Endodermal cell (in vitro differentiated cells): ENCODE measurements at regions not wholly inside any gene's neighbourhood (a gene's known extent, or its start where the extent isn't known, plus 50 kb on each side); places are given as distances from the start of the nearest gene placed in this dataset.

Experiments used
- DNase-seq: peaks from one replicate; pipeline ENCODE4 v3.0.0-alpha.2; 2017
- H3K27ac ChIP-seq: 2 replicates; pipeline ENCODE4 v1.5.1; 2013; ENCODE audit warnings: mild to moderate bottlenecking, low read depth, low read length, moderate library complexity
- H3K27me3 ChIP-seq: 2 replicates; pipeline ENCODE4 v1.6.1; 2013; ENCODE audit warnings: mild to moderate bottlenecking, low read length, moderate library complexity; ENCODE audit not compliant: insufficient read depth, control insufficient read depth, poor library complexity, severe bottlenecking
- H3K36me3 ChIP-seq: 2 replicates; pipeline ENCODE4 v1.7.0; 2013; ENCODE audit warnings: mild to moderate bottlenecking, low read length, moderate library complexity; ENCODE audit not compliant: control insufficient read depth, insufficient read depth
- H3K4me1 ChIP-seq: one replicate; pipeline ENCODE4 v1.7.0; 2013; ENCODE audit warnings: low read length; ENCODE audit not compliant: control insufficient read depth, insufficient read depth
- H3K4me3 ChIP-seq: 2 replicates; pipeline ENCODE4 v1.5.1; 2013; ENCODE audit warnings: mild to moderate bottlenecking, low read length, moderate library complexity
- H3K9ac ChIP-seq: 2 replicates; pipeline ENCODE4 v1.6.1; 2013; ENCODE audit warnings: mild to moderate bottlenecking, low read length, moderate library complexity; ENCODE audit not compliant: poor library complexity, severe bottlenecking; ENCODE audit errors: extremely low read depth
- H3K9me3 ChIP-seq: 2 replicates; pipeline ENCODE4 v1.6.1; 2013; ENCODE audit warnings: mild to moderate bottlenecking, low read length, moderate library complexity; ENCODE audit not compliant: control insufficient read depth
- H3K27ac Mint-ChIP-seq: 2 replicates; pipeline ENCODE4 v1.8.0; 2020; ENCODE audit warnings: mixed read lengths
- H3K27me3 Mint-ChIP-seq: 2 replicates; pipeline ENCODE4 v1.8.0; 2021; ENCODE audit warnings: mild to moderate bottlenecking, mixed read lengths; ENCODE audit not compliant: insufficient read depth
- H3K36me3 Mint-ChIP-seq: 2 replicates; pipeline ENCODE4 v1.8.0; 2020; ENCODE audit warnings: low read depth, mixed read lengths
- H3K4me1 Mint-ChIP-seq: 2 replicates; pipeline ENCODE4 v1.8.0; 2020; ENCODE audit warnings: mixed read lengths
- H3K4me3 Mint-ChIP-seq: 2 replicates; pipeline ENCODE4 v1.8.0; 2020; ENCODE audit warnings: mild to moderate bottlenecking, moderate library complexity, mixed read lengths
- H3K9me3 Mint-ChIP-seq: 2 replicates; pipeline ENCODE4 v1.8.0; 2020; ENCODE audit warnings: mild to moderate bottlenecking, mixed read lengths
- WGBS, 2 experiments: methylation state at CpG; one replicate each; pipeline versions ENCODE4 v1.1.5 to v1.1.7; 2013; ENCODE audit warnings: missing lambda C conversion rate in 2 of 2, mixed read lengths in 1 of 2; ENCODE audit not compliant: insufficient coverage in 1 of 2, insufficient read length in 1 of 2; 5-methylcytosine and 5-hydroxymethylcytosine counted together
- TF ChIP-seq, protein P1 (sequence below): fragments of 200-600 bp; sonication (generic); conservative IDR thresholded peaks from 2 replicates; pipeline ENCODE4 v1.5.0; 2021; ENCODE audit warnings: antibody characterized with exemption, mild to moderate bottlenecking

DNA sequence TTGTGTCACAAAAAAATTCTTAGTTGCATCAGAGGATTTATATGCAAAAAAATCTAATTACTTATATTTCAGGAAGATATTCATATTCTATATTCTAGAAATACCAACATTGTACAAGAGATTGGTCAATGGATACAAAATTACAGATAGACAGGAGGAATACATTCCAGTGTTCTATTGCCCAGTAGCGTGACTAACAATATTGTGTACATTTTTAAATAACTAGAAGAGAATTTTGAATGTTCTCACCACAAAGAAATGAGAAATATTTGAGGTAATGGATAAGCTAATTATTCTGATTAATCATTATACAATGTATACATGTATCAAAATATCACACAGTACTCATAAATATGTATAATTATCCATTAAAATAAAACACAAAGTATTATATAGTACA, 253.3 kb downstream of the IPMK start:
- no peaks in the 10 kb centered on the region for H3K27me3 ChIP-seq
- no peaks in the 10 kb centered on the region for H3K4me1 Mint-ChIP-seq
- no peak for DNase-seq
- no peak overlapping the region for H3K27ac ChIP-seq
- H3K4me3 Mint-ChIP-seq: no peak overlapping the region
- H3K36me3 ChIP-seq: no peaks in the 10 kb centered on the region
- H3K9ac ChIP-seq: no peak overlapping the region
- no peak overlapping the region for H3K4me3 ChIP-seq
- TF ChIP-seq, protein P1, sequence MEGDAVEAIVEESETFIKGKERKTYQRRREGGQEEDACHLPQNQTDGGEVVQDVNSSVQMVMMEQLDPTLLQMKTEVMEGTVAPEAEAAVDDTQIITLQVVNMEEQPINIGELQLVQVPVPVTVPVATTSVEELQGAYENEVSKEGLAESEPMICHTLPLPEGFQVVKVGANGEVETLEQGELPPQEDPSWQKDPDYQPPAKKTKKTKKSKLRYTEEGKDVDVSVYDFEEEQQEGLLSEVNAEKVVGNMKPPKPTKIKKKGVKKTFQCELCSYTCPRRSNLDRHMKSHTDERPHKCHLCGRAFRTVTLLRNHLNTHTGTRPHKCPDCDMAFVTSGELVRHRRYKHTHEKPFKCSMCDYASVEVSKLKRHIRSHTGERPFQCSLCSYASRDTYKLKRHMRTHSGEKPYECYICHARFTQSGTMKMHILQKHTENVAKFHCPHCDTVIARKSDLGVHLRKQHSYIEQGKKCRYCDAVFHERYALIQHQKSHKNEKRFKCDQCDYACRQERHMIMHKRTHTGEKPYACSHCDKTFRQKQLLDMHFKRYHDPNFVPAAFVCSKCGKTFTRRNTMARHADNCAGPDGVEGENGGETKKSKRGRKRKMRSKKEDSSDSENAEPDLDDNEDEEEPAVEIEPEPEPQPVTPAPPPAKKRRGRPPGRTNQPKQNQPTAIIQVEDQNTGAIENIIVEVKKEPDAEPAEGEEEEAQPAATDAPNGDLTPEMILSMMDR: no peak
- no peaks in the 10 kb centered on the region for H3K4me1 ChIP-seq
- H3K27ac Mint-ChIP-seq: no peak overlapping the region
- no peaks in the 10 kb centered on the region for H3K36me3 Mint-ChIP-seq
- H3K27me3 Mint-ChIP-seq: no peaks in the 10 kb centered on the region
- H3K9me3 ChIP-seq: peaks cover 2% of the 10 kb centered on the region
- WGBS, 2 experiments: no CpG with 5 or more reads among the region's 1 CpG
- H3K9me3 Mint-ChIP-seq: peaks cover 5% of the 10 kb centered on the region

DNA sequence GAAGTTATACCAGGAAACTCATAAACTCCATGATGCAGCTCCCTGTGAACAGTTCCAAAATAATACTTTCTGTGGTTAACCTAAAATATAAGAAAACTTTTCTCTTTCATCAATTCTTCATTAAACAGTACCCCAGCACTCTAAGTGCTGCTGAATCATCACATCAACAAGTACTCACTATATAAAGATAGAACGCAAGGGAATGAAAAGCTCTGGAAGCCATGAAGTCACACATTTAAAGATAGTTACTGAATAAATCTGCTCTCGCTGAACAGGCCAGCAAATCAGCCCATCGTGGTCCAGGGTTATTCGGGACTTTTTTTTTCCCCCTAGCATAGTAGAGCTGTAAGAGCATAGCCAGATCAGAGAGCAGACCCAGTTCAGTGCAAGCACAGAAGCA, 254.3 kb downstream of the IPMK start:
- no peak overlapping the region for H3K9ac ChIP-seq
- H3K36me3 Mint-ChIP-seq: no peaks in the 10 kb centered on the region

DNA sequence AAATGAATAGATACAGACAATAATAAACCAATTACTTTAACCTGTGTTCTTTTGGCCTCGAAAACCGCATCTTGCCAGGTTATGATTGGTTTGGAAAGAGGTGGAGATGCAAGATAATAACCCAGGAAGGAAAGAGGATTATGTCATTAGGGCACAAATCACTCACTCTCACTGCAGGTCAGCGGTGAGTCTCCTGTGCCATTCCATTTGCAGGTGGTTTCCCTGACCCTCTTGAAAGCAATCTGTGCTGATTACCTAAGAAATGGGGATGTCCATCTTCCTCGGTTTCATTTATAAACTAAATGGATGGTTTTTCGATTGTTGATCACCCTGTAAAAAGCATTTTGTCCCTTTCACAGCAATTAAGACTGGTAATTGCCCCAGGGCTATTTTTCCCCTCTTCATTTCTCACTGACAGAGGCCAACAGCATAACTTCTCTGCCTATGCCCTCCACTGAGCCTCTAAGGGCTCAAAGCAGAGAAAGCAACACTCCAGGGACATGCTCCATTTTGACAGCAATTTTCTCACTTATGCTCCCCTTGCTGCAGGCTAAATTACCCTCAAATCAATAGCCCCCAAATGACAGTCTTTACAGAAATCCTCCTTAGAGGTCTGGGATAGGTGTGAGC, 257.5 kb downstream of the IPMK start:
- Histone ChIP-seq H3K36me3 (no peaks in the 10 kb centered on the region), H3K9ac (no peak overlapping the region), H3K4me3 (no peak overlapping the region), H3K27me3 (no peaks in the 10 kb centered on the region), H3K27ac (no peak overlapping the region), H3K9me3 (no peaks in the 10 kb centered on the region), H3K4me1 (no peaks in the 10 kb centered on the region)
- Mint-ChIP-seq H3K4me1 (no peaks in the 10 kb centered on the region), H3K27me3 (no peaks in the 10 kb centered on the region), H3K27ac (no peak overlapping the region), H3K36me3 (no peaks in the 10 kb centered on the region), H3K9me3 (no peaks in the 10 kb centered on the region), H3K4me3 (no peak overlapping the region)
- 82 to 89% methylated on average over 3 to 5 of the region's 5 CpGs for WGBS, 2 experiments
- TF ChIP-seq, protein P1: no peak
- no peak for DNase-seq

More for the DNA sequence above, 254.3 kb downstream of the IPMK start:
- Mint-ChIP-seq H3K4me1 (no peaks in the 10 kb centered on the region), H3K27ac (no peak overlapping the region), H3K9me3 (peaks cover 4% of the 10 kb centered on the region), H3K27me3 (no peaks in the 10 kb centered on the region), H3K4me3 (no peak overlapping the region)
- Histone ChIP-seq H3K27ac (no peak overlapping the region), H3K27me3 (no peaks in the 10 kb centered on the region), H3K4me3 (no peak overlapping the region), H3K4me1 (no peaks in the 10 kb centered on the region), H3K36me3 (no peaks in the 10 kb centered on the region), H3K9me3 (no peaks in the 10 kb centered on the region)
- DNase-seq: no peak
- TF ChIP-seq, protein P1: no peak
- 93% methylated on average over 3 to 4 of the region's 4 CpGs for WGBS, 2 experiments
